ENCODE measurements at regions not wholly inside any gene's neighbourhood (a gene's known extent, or its start where the extent isn't known, plus 50 kb on each side); places are given as distances from the start of the nearest gene placed in this dataset.

DNA sequence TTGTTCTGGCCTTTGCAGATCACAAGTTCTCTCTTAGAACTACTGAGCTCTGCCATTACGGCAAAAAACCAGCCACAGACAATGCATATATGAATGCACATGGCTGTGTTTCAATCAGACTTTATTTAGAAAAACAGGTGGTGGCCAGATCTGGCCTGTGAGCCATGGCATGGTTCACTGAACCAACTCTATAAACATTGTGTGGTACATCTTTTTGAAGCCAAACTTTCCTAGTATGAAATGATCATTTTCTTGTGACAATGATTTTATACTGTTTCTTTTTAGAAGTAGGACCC, 65.9 kb upstream of the AMZ2 start:
- in situ Hi-C loops (cut with MboI; ENCODE audit: low sequenced_read_pairs) = no loop called here

- in situ Hi-C loops (cut with MboI; ENCODE audit: low sequenced_read_pairs) = no loop called here
Measured at GRCh38 chr17:68182940-68183551, 64.8 kb upstream of the AMZ2 start.

- in situ Hi-C loops (cut with MboI; ENCODE audit: low sequenced_read_pairs) = no loop called here
Measured at GRCh38 chr17:68184141-68184571, 63.7 kb upstream of the AMZ2 start.

DNA sequence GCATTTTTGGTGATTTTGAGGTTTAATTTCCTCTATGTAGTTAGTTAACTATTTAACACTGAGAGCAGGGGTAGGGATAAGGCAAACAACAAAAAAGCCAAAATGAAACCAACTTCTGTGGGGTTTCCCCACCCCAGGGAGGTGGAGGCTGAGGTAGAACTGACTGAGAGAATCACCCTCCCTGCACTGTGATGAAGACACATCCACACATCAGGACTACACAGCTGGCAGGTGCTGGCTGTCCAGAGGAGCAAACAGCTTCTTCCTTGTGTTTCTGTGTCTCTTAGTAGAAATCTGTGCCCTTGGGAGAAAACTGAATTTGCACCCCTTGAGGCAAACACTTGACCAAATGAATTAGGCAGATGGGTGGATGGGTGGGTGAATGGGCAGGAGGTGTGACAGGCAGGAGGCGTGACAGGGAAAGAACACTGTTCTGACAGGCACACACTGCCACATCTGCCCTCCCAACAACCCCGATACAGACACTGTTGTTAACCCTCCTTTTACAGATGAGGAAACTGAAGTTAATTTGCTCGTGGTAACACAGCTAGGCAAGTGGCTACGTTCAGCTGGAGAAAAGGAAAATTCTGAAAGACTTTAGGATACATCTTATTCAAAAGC, 62.9 kb upstream of the AMZ2 start:
- in situ Hi-C loops (cut with MboI; ENCODE audit: low sequenced_read_pairs) = no loop called here

DNA sequence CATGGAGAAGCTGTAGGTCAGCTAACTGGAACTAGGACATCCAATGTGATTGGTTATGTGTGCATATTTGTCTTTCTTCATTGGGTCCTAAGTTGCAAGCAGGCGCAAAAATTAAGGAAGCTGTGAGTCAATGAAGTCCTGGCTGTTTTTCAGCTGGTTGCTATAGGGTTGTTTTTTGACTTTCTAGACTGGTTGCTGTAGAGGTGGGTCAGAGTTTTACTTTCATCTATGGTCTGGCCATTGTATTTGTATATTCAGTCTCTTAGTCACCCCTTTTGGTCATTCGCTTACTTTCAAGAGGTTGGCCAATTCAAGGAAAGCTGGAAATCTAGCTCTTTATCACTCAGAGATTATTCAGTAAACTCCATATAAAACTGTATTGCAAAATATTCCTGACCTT, 62.0 kb upstream of the AMZ2 start:
- in situ Hi-C loops (cut with MboI; ENCODE audit: low sequenced_read_pairs) = no loop called here

DNA sequence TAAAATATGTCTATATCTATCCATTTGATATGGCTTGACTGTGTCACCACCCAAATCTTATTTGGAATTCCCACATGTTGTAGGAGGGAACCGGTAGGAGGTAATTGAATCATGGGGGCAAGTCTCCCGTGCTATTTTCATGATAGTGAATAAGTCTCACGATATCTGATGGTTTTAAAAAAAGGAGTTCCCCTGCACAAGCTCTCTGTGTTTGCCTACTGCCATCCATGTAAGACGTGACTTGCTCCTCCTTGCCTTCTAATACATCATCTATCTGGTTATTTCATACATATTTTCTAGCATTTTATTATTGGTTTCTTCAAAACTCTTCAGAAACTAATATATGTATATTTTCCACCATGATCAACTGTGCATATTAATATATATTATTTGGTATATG, 57.3 kb upstream of the AMZ2 start:
- in situ Hi-C loops (cut with MboI; ENCODE audit: low sequenced_read_pairs) = no loop called here

DNA sequence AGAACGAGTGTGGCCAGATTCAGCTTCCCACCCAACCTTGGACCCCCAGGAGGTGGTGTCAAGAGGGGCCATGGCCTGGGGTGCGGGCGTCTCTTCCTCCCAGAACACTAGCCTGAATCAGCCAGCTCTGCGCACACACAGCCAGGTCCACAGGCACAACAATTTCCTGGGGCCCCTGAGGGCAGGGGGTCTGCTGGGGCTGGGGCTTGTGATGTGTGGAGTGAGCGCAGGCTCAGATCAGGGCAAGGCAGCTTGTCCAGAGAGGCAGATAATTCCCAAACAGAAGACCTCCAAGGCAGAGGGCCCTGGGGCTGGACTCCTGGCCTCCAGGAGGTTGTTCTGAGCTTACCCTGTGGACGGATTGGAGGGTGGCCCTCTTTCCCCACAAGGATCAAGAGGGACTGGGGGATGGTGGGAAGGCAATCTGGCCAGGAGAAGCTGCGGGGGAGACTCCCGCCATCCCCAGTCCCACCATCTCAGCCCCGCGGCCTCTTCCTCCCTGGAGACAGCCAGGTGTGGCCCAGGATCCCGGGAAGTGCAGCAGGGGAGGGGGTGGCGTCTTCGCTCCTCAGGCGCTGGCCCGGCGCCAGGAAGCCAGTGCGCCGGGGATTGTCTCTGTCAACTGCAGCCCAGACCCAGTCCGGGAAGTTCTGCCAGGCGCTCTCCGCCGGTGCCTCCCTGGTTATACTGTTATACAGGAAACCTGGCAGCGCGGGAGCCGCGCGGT, 52.0 kb upstream of the AMZ2 start:
- in situ Hi-C loops (cut with MboI; ENCODE audit: low sequenced_read_pairs) = no loop called here

DNA sequence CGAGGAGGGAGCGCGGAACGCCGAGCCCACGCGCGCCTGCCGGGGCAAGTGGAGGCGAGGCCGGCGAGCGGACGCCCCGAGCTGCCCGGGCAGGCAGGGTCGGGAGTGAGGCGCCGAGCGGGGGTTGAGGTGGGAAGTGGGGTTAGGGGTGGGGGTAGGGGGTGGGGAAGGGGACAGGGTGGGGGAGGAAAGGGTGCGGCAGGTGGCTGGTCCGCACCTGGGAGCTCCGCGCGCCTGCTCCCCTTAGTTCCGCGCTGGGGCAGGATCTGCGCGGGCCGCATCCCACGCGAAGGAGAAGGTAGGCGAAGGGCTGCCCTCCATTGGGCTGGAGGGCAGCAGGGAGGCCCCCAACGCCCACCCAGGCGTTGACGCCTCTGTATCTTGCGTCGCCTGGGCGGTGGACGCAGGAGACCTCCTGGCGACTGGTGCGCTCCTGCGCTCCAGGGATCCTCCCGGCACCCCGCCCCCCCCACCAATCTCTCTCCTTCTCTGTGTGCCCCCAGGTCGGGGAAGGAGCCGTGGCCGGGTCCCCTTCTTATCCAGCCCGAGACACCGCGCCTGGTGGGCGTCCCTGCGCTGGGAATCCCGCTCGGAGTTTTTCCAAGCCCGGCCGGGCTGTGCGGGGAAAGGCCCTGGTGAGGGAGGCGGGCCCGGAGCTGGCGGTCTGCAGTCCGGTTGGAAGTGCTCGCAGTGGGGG, 51.3 kb upstream of the AMZ2 start:
- in situ Hi-C loops (cut with MboI; ENCODE audit: low sequenced_read_pairs) = no loop called here

GRCh38 chr17:68197091-68197996, 50.5 kb upstream of the AMZ2 start:
- in situ Hi-C loops (cut with MboI; ENCODE audit: low sequenced_read_pairs) = no loop called here

DNA sequence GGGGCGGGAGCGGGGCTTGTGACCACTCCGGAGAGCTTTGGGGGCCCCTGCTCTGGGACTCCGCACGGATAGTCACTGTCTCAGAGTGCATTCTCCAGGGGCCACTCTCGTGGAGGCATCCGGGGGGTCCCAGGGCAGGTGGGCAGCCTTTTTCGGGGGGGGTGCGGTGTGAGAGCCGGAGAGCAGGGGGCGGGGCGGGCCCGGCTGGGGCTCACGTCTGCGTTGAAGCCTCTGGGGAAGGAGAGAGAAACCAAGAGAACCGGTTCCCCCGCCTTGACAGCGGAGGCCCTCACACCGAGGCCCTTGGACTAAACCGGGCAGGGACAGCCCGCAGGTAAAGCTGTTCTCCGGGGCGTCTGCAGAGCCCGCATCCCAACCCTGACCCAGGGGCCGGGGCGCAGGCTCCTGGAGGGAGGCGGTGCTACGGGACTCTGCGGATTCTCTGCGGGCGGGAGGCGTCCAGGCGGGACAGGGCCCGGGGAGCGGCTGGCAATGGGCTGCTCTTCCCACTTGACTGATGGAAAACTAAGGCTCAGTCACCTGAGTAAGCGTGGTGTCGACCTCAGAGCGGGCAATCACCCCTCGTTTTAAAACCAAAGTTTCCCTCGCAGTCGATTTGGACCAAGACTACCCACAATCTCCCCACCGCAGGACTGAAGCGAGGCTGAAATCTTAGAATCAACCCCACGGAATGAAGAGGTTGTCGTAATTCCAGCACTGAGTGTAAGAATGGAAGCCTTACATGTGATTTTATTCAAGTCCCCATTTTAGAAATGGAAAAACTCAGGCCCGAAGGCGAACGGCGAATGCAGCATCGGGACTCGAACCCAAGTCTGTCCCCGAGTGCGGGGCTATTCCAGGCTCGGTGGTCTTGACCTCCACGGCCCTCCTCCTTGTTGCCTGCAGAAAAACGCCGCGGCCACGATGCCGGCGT, 49.6 kb upstream of the AMZ2 start:
- in situ Hi-C loops (cut with MboI; ENCODE audit: low sequenced_read_pairs) = no loop called here
